ENCODE measurements at regions not wholly inside any gene's neighbourhood (a gene's known extent, or its start where the extent isn't known, plus 50 kb on each side); places are given as distances from the start of the nearest gene placed in this dataset.
A peak's percentile ranks its signal among the peaks of the same experiment; 100 is the strongest.

DNA sequence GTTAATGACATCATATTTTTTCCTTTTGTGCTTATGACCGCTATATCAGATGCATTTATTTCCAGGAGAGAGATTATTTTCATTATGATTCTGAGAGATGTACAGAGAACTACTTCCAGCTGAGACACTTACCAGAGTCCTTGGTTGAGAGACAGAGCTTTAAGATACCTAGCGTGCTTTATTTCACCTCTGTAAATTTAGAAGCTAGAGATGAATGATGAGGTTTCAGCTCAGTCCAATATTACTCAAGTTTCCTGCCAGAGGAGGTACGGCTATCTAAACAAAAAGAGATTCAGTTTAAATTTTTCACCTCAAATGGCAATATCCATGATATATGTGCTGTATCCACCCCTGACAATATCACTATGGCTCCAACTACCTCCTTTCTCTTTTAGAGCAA is 182.6 kb upstream of the FAM3C start:
- Histone ChIP-seq H3K27me3 (ENCODE audit: control insufficient read depth in 3 of 3, insufficient read depth in 3 of 3, low read length in 3 of 3) (peaks cover 0 to 2% (median 0%) of the 10 kb centered on the region in 3 donors), H3K4me1 (ENCODE audit: control insufficient read depth in 3 of 3, insufficient read depth in 2 of 3, low read depth in 1 of 3, low read length in 2 of 3) (no peaks in the 10 kb centered on the region), H3K36me3 (ENCODE audit: control insufficient read depth in 3 of 3, insufficient read depth in 2 of 3, low read depth in 1 of 3, low read length in 3 of 3) (no peaks in the 10 kb centered on the region), H3K27ac (ENCODE audit: low read depth in 1 of 3, low read length in 2 of 3) (no peak overlapping the region), H3K4me3 (ENCODE audit: low read depth in 1 of 3, low read length in 3 of 3) (no peak overlapping the region), H3K9me3 (ENCODE audit: control insufficient read depth in 2 of 2, insufficient read depth in 1 of 2, low read depth in 1 of 2, low read length in 1 of 2) (no peaks in the 10 kb centered on the region)
- DNase-seq = no peak
- FAIRE-seq = no peak
- 66 to 79% (median 72%) methylated on average over 3 of the region's 3 CpGs for WGBS, 3 donors

DNA sequence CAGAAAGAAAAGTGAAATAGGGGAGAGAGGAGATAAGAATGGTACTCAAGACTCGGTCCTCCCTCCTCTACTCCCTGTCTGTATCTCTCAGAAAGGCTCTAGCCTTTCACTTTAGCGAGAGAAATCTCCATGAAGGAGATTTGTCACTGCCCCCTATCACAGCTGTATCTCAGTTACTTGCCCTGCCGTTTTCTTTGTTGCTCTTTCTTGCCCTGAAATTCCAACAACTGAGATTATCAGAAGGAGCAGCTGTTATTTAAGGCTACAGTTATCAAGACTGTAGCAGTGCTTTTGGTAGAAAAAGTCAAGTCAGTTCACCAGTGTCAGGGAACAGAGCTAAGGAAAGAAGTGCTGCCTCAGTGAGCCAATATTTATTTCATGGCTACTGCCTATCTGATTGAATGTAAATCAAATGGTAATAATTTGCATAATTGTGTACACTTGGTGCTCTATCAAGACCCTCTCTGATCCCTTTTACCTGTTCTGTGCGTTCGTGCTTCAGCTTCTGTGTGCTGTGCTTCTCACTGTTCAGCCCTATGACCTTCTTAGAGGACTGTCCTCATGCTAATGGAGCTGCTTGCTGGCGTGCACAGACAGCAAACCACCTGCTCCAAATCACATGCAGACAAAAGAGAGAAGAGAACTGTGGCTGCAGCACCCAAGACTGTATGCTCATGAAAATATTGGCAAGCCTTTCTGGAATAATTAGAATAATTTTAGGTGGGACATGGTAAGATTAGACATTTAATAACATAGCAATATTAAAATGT is 180.2 kb upstream of the FAM3C start:
- no peak overlapping the region for H3K27ac ChIP-seq (ENCODE audit: low read depth in 1 of 3, low read length in 2 of 3)
- WGBS, 3 donors = 39 to 54% (median 46%) methylated on average over 6 of the region's 6 CpGs
- H3K4me3 ChIP-seq (ENCODE audit: low read depth in 1 of 3, low read length in 3 of 3) = no peak overlapping the region
- H3K36me3 ChIP-seq (ENCODE audit: control insufficient read depth in 3 of 3, insufficient read depth in 2 of 3, low read depth in 1 of 3, low read length in 3 of 3) = no peaks in the 10 kb centered on the region
- DNase-seq (no peak), FAIRE-seq (no peak)
- H3K4me1 ChIP-seq (ENCODE audit: control insufficient read depth in 3 of 3, insufficient read depth in 2 of 3, low read depth in 1 of 3, low read length in 2 of 3) = no peaks in the 10 kb centered on the region
- no peaks in the 10 kb centered on the region for H3K9me3 ChIP-seq (ENCODE audit: control insufficient read depth in 2 of 2, insufficient read depth in 1 of 2, low read depth in 1 of 2, low read length in 1 of 2)
- H3K27me3 ChIP-seq (ENCODE audit: control insufficient read depth in 3 of 3, insufficient read depth in 3 of 3, low read length in 3 of 3) = peaks cover 0 to 4% (median 0%) of the 10 kb centered on the region in 3 donors

DNA sequence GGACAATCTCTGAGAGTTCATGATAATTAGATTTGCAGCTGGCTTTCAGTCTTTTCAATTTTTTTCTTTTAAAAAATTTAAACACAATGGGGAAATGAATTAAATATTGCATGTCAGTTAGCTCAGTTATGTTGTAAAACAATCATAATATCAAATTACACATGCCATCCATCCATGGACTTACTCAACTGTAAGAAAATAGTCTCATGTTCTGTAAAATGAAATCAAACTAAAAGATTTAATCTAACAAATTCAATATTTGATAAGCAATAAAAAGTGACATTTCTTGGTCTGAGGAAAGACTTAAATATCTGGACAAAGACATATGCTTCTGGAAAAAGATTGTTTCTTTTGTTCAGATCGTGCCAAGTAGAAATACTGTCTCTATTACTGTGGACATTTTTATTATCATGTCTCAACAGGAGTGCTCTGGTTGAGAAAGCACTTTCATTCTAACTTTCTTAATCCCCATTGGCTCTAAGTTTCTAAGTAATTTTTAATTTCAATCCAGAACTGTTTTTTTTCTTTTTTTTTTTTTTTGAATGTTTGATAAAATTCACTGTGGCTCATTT is 179.2 kb upstream of the FAM3C start:
- 51 to 72% (median 68%) methylated on average over 1 of the region's 1 CpG for WGBS, 3 donors

DNA sequence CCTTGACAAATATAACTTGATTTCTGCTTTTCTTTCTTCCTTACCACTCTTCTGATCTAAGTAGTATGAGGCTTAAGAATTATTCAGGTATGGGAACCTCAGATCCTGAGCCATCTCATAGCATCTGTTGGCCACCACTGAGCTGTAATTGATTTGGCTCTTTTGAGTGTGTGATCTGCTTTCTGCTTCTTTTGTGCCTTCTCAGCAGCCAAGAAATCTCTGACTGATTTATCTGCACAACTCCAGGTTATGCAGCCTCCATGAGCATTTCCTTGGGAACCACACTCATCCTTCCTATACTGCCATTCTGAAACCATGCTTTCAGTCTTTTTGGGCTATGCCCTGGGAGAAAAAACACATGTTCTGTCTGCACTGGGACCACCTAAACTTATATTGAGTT is 178.0 kb upstream of the FAM3C start:
- FAIRE-seq (no peak), DNase-seq (no peak)
- no peaks in the 10 kb centered on the region for H3K4me1 ChIP-seq (ENCODE audit: control insufficient read depth in 3 of 3, insufficient read depth in 2 of 3, low read depth in 1 of 3, low read length in 2 of 3)
- H3K27me3 ChIP-seq (ENCODE audit: control insufficient read depth in 3 of 3, insufficient read depth in 3 of 3, low read length in 3 of 3) = peaks cover 0 to 2% (median 0%) of the 10 kb centered on the region in 3 donors
- no peak overlapping the region for H3K4me3 ChIP-seq (ENCODE audit: low read depth in 1 of 3, low read length in 3 of 3)
- H3K9me3 ChIP-seq (ENCODE audit: control insufficient read depth in 2 of 2, insufficient read depth in 1 of 2, low read depth in 1 of 2, low read length in 1 of 2) = no peaks in the 10 kb centered on the region
- H3K36me3 ChIP-seq (ENCODE audit: control insufficient read depth in 3 of 3, insufficient read depth in 2 of 3, low read depth in 1 of 3, low read length in 3 of 3) = no peaks in the 10 kb centered on the region
- H3K27ac ChIP-seq (ENCODE audit: low read depth in 1 of 3, low read length in 2 of 3) = no peak overlapping the region

More for the DNA sequence above, 179.2 kb upstream of the FAM3C start:
- peak; percentile 33 for FAIRE-seq
- no peak overlapping the region for H3K4me3 ChIP-seq (ENCODE audit: low read depth in 1 of 3, low read length in 3 of 3)
- peaks cover 0 to 4% (median 0%) of the 10 kb centered on the region in 3 donors for H3K27me3 ChIP-seq (ENCODE audit: control insufficient read depth in 3 of 3, insufficient read depth in 3 of 3, low read length in 3 of 3)
- no peak overlapping the region for H3K27ac ChIP-seq (ENCODE audit: low read depth in 1 of 3, low read length in 2 of 3)
- no peaks in the 10 kb centered on the region for H3K36me3 ChIP-seq (ENCODE audit: control insufficient read depth in 3 of 3, insufficient read depth in 2 of 3, low read depth in 1 of 3, low read length in 3 of 3)
- H3K4me1 ChIP-seq (ENCODE audit: control insufficient read depth in 3 of 3, insufficient read depth in 2 of 3, low read depth in 1 of 3, low read length in 2 of 3) = no peaks in the 10 kb centered on the region
- no peaks in the 10 kb centered on the region for H3K9me3 ChIP-seq (ENCODE audit: control insufficient read depth in 2 of 2, insufficient read depth in 1 of 2, low read depth in 1 of 2, low read length in 1 of 2)
- no peak for DNase-seq

DNA sequence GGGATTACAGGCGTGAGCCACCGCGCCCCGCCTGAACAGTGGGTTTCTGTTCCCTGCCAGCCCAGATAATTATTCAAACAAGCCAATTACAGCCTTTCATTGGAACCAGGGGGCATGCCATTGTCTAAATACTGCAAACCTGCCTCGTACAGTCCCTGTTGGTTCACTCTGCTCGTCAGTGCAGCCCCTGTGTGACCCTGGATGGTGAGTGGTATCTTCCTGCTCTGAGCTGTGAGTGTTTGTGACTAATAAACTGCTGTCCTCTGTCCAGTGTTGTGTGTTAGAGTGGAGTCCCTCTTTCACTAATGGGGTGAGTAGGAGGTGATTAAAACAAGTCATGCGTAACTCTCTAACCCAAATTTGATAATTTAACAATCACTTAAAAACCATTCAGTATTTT is 176.5 kb upstream of the FAM3C start:
- Histone ChIP-seq H3K36me3 (ENCODE audit: control insufficient read depth in 3 of 3, insufficient read depth in 2 of 3, low read depth in 1 of 3, low read length in 3 of 3) (no peaks in the 10 kb centered on the region), H3K9me3 (ENCODE audit: control insufficient read depth in 2 of 2, insufficient read depth in 1 of 2, low read depth in 1 of 2, low read length in 1 of 2) (no peaks in the 10 kb centered on the region), H3K4me1 (ENCODE audit: control insufficient read depth in 3 of 3, insufficient read depth in 2 of 3, low read depth in 1 of 3, low read length in 2 of 3) (no peaks in the 10 kb centered on the region), H3K4me3 (ENCODE audit: low read depth in 1 of 3, low read length in 3 of 3) (no peak overlapping the region), H3K27ac (ENCODE audit: low read depth in 1 of 3, low read length in 2 of 3) (no peak overlapping the region), H3K27me3 (ENCODE audit: control insufficient read depth in 3 of 3, insufficient read depth in 3 of 3, low read length in 3 of 3) (peaks cover 0 to 2% (median 0%) of the 10 kb centered on the region in 3 donors)
- 85 to 86% (median 86%) methylated on average over 7 of the region's 7 CpGs for WGBS, 3 donors
- DNase-seq (no peak), FAIRE-seq (no peak)

DNA sequence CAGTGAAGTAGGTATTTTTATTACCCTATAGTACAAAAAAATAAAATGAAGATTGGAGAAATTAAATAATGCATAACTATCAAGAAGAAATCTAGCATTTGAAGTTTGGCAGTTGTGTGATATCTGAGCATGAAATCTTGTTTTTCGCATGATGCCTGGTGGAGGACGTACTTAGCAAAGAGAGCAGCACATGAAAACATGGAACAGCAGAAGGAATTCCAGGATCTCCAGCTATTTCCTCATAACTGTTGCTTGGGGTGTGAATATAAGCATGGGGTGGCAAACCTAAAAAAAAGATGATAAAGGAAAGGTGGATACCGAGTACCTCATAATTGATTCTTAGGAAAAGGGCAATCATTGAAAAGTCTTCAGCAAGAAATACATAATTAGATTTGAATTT is 174.3 kb upstream of the FAM3C start:
- no peak overlapping the region for H3K4me3 ChIP-seq (ENCODE audit: low read depth in 1 of 3, low read length in 3 of 3)
- H3K9me3 ChIP-seq (ENCODE audit: control insufficient read depth in 2 of 2, insufficient read depth in 1 of 2, low read depth in 1 of 2, low read length in 1 of 2) = no peaks in the 10 kb centered on the region
- H3K4me1 ChIP-seq (ENCODE audit: control insufficient read depth in 3 of 3, insufficient read depth in 2 of 3, low read depth in 1 of 3, low read length in 2 of 3) = no peaks in the 10 kb centered on the region
- H3K27me3 ChIP-seq (ENCODE audit: control insufficient read depth in 3 of 3, insufficient read depth in 3 of 3, low read length in 3 of 3) = peaks cover 0 to 2% (median 0%) of the 10 kb centered on the region in 3 donors
- DNase-seq (no peak), FAIRE-seq (no peak)
- 87 to 96% (median 93%) methylated on average over 3 of the region's 3 CpGs for WGBS, 3 donors
- no peaks in the 10 kb centered on the region for H3K36me3 ChIP-seq (ENCODE audit: control insufficient read depth in 3 of 3, insufficient read depth in 2 of 3, low read depth in 1 of 3, low read length in 3 of 3)
- H3K27ac ChIP-seq (ENCODE audit: low read depth in 1 of 3, low read length in 2 of 3) = no peak overlapping the region

DNA sequence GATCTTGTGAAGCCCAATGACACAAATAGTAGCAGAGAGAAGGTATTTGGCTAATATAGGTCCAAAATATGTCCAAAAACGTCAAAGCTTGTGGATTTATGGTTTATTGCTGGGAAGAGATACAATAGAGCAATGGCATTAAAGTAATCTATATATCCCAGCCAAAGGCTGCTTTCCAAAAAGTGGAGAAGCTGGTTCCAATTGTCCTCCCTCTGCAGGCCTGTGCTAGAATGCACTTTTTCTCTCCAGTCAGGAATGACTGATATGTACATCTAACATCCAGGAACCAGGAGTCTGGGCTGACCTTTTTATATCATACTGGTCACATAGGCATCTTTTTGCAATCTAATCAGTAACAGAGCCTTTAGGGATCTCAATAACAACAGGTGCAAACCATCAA is 167.1 kb upstream of the FAM3C start:
- Histone ChIP-seq H3K4me1 (ENCODE audit: control insufficient read depth in 3 of 3, insufficient read depth in 2 of 3, low read depth in 1 of 3, low read length in 2 of 3) (no peaks in the 10 kb centered on the region), H3K4me3 (ENCODE audit: low read depth in 1 of 3, low read length in 3 of 3) (no peak overlapping the region), H3K9me3 (ENCODE audit: control insufficient read depth in 2 of 2, insufficient read depth in 1 of 2, low read depth in 1 of 2, low read length in 1 of 2) (no peaks in the 10 kb centered on the region), H3K27ac (ENCODE audit: low read depth in 1 of 3, low read length in 2 of 3) (no peak overlapping the region), H3K27me3 (ENCODE audit: control insufficient read depth in 3 of 3, insufficient read depth in 3 of 3, low read length in 3 of 3) (no peaks in the 10 kb centered on the region), H3K36me3 (ENCODE audit: control insufficient read depth in 3 of 3, insufficient read depth in 2 of 3, low read depth in 1 of 3, low read length in 3 of 3) (no peaks in the 10 kb centered on the region)
- DNase-seq (no peak), FAIRE-seq (no peak)
- WGBS, 3 donors = 34 to 53% (median 40%) methylated on average over 1 of the region's 1 CpG

DNA sequence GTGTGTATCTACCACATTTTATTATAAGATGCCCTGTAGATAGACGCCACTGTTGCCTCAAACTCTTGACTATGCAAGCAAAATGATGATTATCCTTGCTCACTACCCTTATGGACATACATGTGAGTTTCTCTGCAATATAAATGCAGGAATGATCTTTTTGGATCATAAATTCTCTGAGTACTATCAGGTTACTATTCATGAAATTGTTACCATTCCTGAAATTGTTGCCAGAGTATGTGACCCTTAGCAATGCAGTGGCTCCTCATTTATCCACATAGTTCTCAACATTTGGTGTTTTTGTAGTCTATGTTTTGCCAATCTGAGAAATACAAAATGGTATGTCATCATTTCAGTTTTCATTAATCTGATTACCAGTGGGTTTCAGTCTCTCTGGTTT is 166.2 kb upstream of the FAM3C start:
- FAIRE-seq = no peak
- 87 to 100% (median 94%) methylated on average over 1 of the region's 1 CpG for WGBS, 3 donors
- Histone ChIP-seq H3K27me3 (ENCODE audit: control insufficient read depth in 3 of 3, insufficient read depth in 3 of 3, low read length in 3 of 3) (no peaks in the 10 kb centered on the region), H3K9me3 (ENCODE audit: control insufficient read depth in 2 of 2, insufficient read depth in 1 of 2, low read depth in 1 of 2, low read length in 1 of 2) (no peaks in the 10 kb centered on the region), H3K4me3 (ENCODE audit: low read depth in 1 of 3, low read length in 3 of 3) (no peak overlapping the region), H3K27ac (ENCODE audit: low read depth in 1 of 3, low read length in 2 of 3) (no peak overlapping the region), H3K4me1 (ENCODE audit: control insufficient read depth in 3 of 3, insufficient read depth in 2 of 3, low read depth in 1 of 3, low read length in 2 of 3) (no peaks in the 10 kb centered on the region), H3K36me3 (ENCODE audit: control insufficient read depth in 3 of 3, insufficient read depth in 2 of 3, low read depth in 1 of 3, low read length in 3 of 3) (no peaks in the 10 kb centered on the region)
- no peak for DNase-seq

DNA sequence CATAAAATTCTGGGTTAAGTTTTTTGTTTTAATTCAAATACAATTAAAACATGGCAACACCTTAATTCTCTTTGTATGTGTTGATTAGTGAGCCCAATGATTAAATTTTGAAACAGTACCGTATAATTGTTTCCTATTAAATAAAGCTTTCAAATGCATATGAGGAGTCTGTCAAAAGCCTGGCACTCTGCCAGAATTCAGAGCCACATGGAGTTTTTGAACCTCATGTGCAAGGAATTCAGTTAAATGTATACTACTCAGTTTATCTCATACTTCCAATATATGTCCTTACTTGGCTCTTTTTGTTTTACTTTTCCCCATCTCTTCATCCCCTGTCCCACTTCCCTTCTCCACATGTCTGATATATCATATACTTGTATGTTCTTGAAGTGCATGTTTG is 165.6 kb upstream of the FAM3C start:
- FAIRE-seq = no peak
- H3K4me3 ChIP-seq (ENCODE audit: low read depth in 1 of 3, low read length in 3 of 3) = no peak overlapping the region
- 62 to 84% (median 73%) methylated on average over 1 of the region's 1 CpG for WGBS, 3 donors
- no peaks in the 10 kb centered on the region for H3K27me3 ChIP-seq (ENCODE audit: control insufficient read depth in 3 of 3, insufficient read depth in 3 of 3, low read length in 3 of 3)
- no peaks in the 10 kb centered on the region for H3K36me3 ChIP-seq (ENCODE audit: control insufficient read depth in 3 of 3, insufficient read depth in 2 of 3, low read depth in 1 of 3, low read length in 3 of 3)
- no peak overlapping the region for H3K27ac ChIP-seq (ENCODE audit: low read depth in 1 of 3, low read length in 2 of 3)
- no peaks in the 10 kb centered on the region for H3K4me1 ChIP-seq (ENCODE audit: control insufficient read depth in 3 of 3, insufficient read depth in 2 of 3, low read depth in 1 of 3, low read length in 2 of 3)
- no peaks in the 10 kb centered on the region for H3K9me3 ChIP-seq (ENCODE audit: control insufficient read depth in 2 of 2, insufficient read depth in 1 of 2, low read depth in 1 of 2, low read length in 1 of 2)
- DNase-seq = no peak

Measured in small intestine (tissue), 7 donors.